NCI-H526 (cell line): ENCODE measurements at regions not wholly inside any gene's neighbourhood (a gene's known extent, or its start where the extent isn't known, plus 50 kb on each side); places are given as distances from the start of the nearest gene placed in this dataset.
A peak's percentile ranks its signal among the peaks of the same experiment; 100 is the strongest.

Source experiments
- DNase-seq, 2 experiments: peaks; one replicate each; lab custom pipeline; 2025; lab: John Stamatoyannopoulos, UW

DNA sequence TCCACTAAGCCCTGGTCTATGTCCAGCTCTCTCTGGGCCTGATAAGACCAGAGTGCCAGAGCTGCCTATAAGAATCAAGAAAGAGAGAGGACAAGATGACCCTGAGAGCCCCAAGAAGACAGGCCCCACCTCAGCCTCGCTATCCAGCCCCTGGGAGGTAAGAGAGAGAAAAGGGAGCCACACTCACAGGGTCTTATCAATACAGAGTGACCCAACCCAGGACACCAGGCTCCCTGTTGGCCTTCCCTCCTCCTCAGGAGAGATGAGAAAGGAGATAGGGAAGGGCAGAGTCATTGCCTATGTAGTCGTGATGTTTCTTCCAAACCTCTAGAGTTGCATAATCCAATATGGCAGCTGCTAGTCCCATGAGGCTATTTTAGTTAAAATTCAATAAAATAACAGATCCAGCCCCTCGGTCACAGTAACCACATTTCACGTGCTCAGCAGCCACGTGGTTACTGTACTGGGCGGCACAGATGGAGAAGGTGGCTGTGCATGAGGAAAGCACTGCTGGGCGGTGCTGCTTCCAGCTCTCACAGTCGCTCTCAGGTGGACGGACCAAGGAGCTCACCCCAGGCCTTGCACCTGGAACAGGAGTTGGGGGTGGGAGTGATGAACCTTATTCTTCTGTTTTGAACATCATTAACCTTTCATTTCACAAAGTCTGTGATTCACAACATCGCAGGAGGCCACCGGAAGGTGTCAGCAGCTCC is 525.8 kb downstream of the SHQ1 start:
- no peak for DNase-seq

DNA sequence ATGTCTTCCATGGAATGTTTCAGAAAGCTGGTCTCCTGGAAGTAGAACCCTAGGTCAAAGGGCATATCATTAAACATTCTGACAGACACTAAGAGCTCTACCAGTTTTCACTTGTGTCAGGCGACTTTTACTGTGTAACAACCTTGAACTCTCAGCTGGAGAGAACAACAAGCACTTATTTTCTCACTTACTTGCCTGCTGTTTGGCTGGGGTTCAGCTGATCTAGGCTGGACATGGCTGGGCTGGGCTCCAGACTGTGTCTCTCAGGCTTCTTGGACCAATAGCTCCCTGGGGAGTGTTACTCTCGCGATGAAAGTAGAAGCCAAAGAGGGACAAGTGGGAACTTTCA is 527.3 kb downstream of the SHQ1 start:
- DNase-seq, result no peak

DNA sequence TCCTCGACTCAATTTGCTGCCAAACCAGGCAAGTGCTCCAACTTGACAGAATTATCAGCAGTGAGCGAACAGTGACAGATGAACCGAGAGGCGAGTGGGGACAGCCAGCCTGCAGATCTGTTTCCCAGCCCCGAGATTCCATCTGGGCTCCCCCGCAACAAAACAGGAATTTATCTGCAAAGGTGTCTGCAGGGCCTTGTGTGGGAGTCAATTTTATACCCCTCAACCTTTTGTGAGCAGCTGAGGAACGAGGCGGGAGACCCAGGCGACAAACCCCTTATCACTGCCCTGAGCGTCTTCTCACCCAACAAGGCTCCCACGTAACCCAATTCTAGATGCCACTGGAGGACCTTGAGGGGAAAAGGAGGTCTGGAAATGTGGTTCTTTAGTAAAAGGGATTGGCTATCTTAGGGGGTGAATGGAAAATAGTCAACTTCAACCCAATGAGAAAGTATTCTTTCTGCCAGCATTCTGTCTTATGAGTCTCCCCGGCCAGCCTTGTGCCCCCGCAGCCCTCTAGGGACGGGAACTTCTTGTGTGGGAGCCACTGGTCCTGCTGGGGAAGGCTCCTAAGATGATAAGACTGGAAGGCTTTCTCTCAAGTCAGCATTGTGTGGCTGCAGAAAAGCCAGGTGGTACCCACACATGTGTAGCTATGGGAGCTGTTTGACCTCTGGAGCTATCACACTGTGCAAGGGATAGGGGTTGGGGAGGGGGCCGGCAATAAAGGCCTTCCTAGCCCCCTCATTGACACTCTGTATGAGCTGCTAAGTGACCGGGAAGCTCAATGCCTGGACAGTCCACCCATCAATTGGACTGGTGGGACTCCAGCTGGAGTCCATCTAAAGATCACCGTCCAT is 527.9 kb downstream of the SHQ1 start:
- DNase-seq, result no peak

DNA sequence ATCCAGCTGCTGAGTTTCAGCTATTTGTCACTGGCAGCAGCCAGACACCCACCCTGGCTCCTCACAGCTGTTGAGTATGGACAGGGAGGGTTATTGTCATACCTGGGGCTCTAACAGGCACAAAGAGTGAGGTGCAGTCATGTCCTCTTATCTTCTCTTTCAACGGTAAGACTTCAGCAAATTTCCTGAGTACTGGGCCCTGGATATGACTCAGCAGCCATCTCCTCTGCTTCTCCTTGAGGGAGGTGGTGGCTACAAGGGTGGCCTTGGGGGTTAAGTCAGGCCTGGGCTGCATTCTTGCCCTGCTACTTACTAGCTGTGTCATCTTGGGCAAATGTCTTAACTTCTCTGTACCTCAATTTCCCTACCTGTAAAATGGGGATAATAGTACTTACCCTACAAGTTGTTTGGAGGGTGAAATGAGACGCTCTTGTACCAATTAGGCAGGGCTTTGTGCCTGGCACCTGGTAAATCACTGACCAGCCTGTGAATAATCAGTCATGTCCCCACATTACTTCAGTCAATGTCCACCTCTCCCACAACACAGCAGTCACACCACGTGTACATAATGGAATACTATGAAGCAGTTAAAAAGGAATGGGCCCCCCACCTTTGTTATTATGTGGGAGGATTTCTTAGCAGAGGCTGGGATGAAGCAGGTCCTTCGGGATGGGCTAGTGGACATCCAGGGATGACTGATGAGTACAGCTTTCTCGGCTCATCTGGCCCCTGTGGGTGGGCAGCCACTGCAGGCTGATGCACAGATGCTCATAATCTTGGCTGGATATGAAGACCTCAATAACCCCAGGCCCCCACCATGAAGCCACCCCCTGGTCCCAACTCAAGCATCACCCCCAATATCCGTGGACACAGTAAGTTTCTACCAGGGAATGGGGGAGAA is 528.8 kb downstream of the SHQ1 start:
- DNase-seq, result no peak

DNA sequence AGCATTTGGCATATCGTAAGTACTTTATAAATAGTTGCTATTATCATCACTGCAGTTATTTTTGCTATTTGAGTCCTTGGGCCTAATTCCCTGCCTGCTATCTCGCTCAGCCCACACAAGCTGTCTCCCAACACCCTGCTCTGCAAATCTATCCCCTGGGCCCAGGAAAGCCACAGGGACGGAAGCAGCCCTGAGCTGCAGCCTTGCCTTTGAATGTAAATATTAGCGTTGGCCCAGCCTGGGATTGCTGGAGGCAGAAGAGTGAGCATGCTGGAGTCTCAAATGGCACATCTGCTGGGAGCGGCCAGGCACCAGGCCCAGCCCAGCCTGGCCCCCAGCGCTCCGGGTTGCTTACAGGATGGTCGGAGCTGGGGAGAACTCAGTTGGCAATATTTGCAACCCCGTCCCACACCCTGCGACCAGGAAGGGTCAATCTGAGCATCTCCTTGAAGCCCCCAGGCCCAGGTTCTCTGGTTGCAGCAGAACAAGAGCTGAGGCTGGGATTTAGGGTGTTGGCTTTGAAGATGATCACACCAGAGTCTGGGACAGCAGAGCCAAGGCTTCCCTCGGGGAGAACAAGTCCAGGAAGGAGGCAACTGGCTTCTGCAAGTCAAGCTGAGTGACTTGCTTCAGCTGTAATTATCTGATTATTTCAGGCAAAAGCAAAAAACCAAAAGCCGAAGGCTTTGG is 529.6 kb downstream of the SHQ1 start:
- no peak for DNase-seq

DNA sequence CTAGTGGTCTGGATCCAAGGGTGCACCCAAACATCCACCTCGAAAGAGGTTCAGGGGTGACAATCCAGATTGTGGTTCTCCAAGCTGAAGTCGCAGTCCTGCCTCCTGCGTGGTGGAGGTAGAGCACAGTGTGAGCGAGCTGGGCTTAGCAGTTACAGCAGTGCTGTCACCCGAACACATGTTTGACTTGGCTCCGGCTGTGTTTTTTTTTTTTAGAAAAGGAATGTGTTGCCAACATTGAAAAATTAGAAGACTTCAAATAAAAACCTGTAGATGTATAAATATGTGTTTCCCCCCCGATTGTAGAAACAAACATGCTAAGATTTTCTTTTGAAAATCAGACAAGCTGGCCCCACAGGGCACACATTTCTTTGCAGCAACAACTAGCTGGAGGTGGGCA is 530.8 kb downstream of the SHQ1 start:
- DNase-seq, result no peak

DNA sequence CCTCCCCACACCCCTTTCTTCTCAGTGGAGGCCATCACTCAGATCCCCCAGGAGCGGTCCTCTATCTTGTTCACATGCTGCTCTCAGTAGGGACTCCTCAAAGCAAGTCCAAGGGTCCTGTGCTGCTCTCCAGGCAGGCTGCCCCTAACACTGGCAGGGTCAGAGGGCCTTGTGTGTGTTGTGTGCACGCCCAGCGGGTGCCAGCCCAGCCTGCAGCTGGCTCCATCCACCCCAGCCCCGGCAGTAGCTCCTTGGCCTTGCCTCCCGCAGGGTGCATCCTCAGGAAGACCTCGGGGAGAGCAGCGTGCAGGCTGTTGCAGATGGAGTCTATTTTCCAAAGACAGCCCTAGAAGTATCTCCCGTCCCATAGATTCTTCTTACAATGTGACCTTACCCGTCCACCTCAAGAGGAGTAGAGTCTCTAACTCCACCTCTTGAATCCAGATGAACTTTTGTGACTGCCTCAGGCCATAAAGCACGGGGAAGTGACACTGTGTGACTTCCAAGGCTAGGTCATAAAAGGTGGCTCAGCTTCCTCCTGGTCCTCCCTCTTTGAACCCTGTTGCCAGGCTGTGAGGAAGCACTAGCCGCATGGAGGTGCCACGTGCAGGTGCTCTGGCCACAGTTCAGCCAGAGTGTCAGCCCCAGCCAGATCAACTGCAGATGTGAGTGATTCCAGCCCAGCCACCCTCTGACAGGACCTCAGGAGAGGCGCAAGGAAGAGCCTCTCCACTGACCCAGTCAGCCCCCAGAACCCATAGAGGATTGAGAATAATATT is 531.6 kb downstream of the SHQ1 start:
- DNase-seq, result no peak

DNA sequence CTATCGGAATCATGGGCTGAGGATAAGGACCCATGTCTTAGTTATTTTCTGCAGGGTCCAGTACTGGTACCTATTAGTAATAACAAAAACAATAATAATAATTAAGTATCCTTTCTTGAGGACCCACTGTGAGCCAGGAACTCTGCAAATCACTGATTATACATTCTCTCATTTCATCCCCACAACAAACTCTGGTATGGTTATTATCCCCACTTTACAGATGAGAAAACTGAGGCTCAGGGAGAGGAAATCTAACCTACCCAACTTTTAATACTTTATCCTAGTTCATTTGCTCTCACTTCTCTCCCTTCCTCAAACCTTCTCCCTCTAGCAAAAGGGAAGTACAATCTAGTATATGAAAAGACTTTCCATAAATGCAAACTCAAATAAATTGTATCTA is 528.4 kb upstream of the PROK2 start:
- no peak for DNase-seq

DNA sequence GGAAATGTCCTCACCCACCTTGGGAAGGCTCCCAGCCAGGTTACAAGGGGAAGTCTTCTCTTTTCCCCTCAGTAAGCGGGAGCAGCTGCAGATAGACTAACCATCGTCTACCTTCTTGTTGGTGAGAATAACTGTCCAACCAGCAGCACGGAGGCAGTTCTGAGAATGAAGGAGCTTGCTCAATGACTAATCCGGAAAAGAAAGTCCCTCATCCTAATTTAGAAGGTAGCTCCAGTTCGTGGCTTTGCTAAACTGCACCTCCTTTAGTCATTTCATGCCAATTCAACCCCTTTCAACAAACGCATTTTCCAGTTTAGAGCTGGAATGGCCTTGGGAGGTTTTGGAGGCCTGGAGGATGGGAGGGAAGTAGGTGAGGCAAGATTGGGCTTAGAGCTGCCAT is 527.4 kb upstream of the PROK2 start:
- DNase-seq, result no peak

DNA sequence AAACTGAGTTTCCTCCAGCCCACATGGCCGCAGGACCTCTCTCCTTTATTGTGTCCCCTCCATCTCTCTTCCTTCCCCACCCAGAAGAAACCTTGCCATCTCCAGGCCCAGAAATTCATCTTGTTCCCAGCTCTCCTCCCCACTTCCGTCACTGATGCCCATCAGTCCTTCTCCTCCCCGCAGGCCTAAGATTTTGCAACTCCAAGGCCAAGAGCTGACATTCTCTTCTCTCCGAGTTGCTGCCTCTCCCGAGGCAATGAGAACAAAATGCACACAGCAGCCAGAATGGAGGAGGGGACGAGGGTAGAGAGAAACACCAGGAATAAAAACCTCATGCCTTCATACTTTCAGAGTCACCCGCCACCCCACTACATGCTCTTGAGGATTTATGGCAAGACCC is 526.5 kb upstream of the PROK2 start:
- no peak for DNase-seq

DNA sequence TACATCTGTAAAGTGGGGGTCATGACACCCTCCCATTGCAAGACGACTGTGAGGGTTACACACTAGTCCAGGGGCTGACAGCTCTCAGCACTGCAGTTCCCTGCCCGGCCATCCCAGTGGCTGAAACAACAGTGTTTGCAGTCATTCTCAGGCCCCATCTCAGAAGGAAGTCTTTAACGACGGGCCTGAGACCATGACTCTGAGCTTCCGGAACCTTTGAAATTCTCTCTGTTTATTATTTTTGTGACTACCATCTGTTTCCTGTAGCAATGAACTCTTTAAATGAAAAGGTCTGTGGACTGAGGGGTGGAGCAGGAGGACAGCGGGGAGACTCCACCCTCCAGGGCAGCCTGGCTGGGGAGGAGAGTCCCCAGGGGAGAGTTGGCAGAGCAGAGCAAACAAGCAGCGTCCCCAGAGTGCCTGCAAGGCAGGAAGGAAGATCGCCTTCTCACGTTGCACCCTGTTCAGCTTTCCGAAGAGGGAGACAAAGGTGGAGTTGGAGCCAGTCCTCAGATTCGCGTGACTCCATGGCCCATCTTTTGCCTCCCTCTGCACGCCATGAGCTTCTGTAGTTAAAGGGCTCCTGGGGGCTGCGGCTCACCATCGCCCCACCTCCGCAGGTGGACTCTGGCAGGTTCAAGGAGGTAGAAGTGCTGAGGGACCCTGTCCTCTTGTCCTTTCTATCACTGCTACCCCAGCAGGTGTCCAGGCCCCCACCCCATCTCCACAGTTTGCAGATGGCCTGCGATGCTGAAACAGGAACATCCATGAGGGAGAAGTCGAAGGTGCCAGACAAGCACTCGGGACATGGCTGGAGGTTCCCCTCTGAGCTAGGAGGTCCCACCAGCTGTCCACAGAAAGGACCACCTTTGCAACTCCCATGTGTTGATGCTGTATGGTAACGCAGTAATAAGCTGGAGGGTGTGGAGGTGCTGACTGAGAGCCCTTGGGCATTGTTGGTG is 525.8 kb upstream of the PROK2 start:
- peak; percentile 40 to 80 for DNase-seq

DNA sequence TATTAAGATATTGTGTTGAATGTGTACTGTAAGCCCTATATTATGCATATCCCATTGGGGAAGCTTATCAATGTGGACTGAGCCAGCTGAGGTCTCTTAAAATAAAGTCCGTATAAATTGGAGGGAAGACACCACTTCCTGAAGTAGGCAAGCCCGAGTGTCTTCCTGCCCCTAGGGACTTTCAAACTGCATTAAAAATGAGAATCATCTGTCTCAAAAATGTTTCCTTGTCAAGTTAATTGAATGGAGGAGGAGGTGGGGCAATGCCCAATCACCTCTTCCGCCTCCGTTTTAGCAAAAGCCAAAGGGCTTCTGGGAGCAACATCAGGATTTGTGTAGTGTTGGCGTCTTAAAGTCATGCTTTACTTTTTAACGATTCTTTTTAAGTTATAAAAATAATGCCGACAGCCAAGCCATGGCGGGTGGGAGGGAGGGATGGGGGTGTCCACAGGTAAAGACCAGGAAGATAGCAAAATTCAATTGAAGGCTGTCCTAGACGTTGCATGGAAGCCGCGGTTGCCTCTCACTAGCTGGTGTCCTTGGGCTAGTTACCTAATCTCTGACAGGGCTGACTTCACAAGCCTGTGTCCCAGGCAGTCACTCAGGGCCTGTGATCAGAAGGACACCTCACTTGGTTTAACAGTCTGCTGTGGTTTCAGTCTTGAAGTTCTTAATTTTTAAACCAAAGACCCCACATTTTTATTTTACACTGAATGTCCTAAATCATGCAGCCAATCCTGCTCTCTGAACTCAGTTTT is 524.9 kb upstream of the PROK2 start:
- DNase-seq, result no peak

DNA sequence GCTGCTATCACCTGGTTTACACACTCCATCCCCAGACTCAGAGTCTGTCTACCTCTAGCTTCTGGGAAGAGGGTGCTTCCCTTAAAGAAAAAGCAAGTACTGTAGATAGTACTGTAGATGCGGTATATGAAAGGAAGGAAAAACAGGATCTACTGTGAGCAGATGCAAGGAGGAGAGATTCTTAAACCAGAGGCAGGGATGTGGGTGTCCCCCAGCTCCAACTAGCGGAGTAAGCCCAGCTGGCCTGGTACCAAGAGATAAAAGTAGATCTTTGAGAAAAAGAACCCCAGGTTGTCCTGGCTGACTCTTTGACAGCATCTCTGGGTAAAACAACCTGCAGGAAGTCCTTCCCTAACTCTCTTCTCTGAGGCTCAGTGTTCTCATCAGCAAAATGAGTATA is 523.7 kb upstream of the PROK2 start:
- no peak for DNase-seq

DNA sequence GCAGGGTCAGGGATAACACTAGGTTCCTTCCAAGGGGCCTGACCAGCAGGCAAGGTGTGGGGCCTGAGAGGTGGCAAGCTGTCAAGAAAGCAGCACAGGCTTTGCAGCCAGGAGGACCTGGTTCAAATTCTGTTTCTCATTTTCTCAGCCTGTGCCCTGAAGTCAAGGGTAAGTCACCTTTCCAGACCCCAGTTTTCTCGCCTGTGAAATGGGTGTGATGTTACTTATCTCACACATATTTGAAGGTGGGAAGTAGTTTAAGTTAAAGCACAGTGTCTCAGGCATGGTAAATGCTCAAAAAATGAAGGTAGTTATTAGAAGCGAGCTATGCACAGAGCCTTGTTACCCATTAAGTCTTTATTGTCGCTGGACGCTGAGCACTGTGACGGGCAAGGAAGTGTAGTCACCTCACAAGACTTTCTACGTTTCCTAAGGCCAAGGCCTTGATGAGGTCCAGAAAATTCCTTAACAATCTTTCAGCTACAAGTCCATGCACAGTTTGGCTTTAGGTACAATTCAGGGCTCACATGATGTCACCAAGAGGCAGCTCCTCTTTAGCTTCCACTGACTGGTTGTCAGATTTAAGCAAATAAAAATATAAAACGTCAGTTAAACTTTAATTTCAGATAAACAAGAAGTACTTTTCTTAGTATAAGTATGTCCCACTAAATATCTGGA is 522.6 kb upstream of the PROK2 start:
- DNase-seq, result no peak

DNA sequence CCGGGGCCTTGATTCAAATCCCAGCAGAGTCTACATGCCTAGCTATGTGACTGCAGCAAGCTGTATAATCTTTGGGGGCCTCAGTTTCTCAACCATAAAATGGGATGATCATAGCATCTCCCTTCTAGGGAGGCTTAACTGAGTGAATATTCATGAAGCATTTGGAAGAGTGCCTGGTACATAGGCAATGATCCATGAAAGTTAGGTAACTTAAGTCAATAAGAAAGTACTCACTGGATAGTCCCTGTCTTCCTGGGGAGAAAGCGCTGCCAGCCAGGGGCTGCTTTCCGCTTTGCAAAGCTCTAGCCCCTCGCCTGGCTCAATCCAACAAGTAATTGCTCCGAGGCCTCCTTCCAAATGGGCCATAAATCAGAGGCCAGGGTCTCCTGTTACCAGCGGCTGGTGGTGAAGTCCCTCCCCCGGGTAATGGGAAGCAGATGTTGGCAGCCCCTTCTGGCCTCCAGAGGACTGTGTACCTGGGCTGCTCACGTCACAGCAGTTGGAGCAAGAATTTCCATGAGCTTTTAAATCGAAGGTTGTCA is 521.9 kb upstream of the PROK2 start:
- DNase-seq, result peak; percentile 44 to 54

DNA sequence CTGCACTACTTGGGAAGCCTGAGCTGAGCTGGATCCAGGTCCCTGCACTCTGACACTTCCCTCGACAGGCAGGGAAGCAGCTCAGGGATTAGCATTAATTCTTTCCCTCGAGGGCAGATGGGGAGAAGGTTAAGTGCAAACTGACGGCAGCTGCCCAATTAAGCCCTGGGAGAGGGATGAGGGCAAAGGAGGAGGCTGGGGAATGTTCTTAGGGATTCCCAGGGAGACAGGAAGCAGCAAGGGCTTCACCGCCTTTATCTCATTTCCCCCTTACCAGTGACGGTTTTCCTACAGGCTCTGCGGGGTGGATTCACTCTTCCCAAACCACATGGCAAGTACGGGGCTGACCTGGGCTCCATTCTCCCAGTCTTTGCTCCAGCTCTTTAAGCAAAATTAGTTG is 519.0 kb upstream of the PROK2 start:
- DNase-seq, result peak in 1 of 2 experiments; percentile 2

DNA sequence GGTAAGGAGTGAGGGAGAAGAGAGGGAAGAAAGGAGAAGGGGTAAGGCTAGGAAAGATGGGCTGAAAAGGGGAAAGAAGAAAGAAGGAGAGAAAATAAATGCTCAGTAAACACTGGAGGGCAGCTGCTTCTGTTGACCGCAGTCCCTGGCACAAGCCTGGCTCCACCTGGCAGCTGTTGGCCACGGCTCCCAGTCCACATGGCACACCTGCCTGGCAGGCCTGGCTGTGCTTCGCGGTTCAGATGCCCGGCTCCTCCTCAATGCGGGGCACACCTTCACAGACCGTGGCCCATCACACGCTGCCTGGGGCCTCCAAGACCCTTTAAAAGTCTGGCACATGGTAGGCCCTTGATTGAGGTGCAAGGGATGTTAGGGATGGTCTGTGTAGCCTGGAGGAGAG is 516.8 kb upstream of the PROK2 start:
- DNase-seq, result no peak

DNA sequence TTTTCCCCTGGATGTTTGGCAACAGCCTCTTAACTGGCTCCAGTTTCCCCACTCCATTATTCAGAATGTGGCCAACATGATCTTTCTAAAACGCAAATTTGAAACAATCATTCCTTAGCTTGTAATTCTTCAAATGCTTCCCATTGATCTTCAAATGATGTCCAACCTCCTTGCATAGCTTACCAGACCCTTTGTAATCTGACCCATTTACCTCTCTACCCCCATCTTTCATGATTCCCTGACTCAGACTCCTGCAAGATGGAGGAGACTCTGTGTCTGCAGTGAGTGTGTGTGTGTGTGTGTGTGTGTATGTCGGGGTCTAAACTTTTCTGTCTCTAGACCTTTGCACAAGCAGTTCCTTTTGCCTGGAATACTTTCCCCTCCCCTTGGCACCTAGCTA is 515.7 kb upstream of the PROK2 start:
- no peak for DNase-seq
